HepG2 (cell line): ENCODE measurements at regions not wholly inside any gene's neighbourhood (a gene's known extent, or its start where the extent isn't known, plus 50 kb on each side); places are given as distances from the start of the nearest gene placed in this dataset.
A peak's percentile ranks its signal among the peaks of the same experiment; 100 is the strongest.

ENCODE experiments used
- ATAC-seq: fragments of 200-7000 bp; cut with Tn5 transposase; 3 replicates; pipeline ENCODE4 v1.9.1; 2020; ENCODE audit warnings: mild to moderate bottlenecking, moderate library complexity
- BruUV-seq: library from RNA; stranded (reverse); fragments of 400-500 nt; replicated peaks from 2 replicates; lab custom pipeline; 2021; lab: Mats Ljungman, UMichigan
- CTCF ChIA-PET: fragments of 300-600 bp; formaldehyde crosslinking; extraction: SDS; loops from one replicate; lab custom pipeline; 2021; ENCODE audit warnings: low total read pairs, inconsistent platforms, low intra/inter-chr PET ratio; lab: Yijun Ruan, JAX
- POLR2A ChIA-PET: fragments of 350-600 bp; sonication (Branson Sonifier 250); formaldehyde crosslinking; loops from one replicate; lab custom pipeline; 2020; ENCODE audit warnings: antibody characterized with exemption, inconsistent platforms; lab: Yijun Ruan, JAX
- DNase-seq: peaks from one replicate; pipeline ENCODE4 v3.0.0-alpha.2; 2015; ENCODE audit warnings: low spot score
- FAIRE-seq: peaks from 3 replicates; lab custom pipeline; 2011; peaks lifted over from hg19 to GRCh38; lab: Jason Lieb, UNC
- H2AFZ ChIP-seq: one replicate; pipeline ENCODE4 v1.6.1; 2011; ENCODE audit warnings: low read length, inconsistent platforms
- H3K27ac ChIP-seq: fragments of 300-600 bp; 3 replicates; pipeline ENCODE4 v1.8.0; 2011; ENCODE audit warnings: mixed run types, mild to moderate bottlenecking, mixed read lengths, low read length, inconsistent platforms; ENCODE audit not compliant: insufficient read depth; ENCODE audit errors: extremely low read length
- H3K27me3 ChIP-seq, 2 experiments: fragments of 200-600 bp in 1 of 2; 2 replicates in 1 of 2; 3 replicates in 1 of 2; pipeline versions ENCODE4 v1.6.0 to v1.8.0; 2011; ENCODE audit warnings: low read length in 2 of 2, mild to moderate bottlenecking in 2 of 2, moderate library complexity in 2 of 2, inconsistent platforms in 1 of 2; ENCODE audit not compliant: insufficient read depth in 2 of 2, control insufficient read depth in 1 of 2
- H3K36me3 ChIP-seq, 2 experiments: fragments of 200-600 bp in 1 of 2; replicated peaks in 1 of 2; 2 replicates in 1 of 2; 3 replicates in 1 of 2; pipeline versions ENCODE4 v1.5.1 to v1.8.0; 2011; ENCODE audit warnings: low read length in 2 of 2, inconsistent platforms in 1 of 2; ENCODE audit not compliant: insufficient read depth in 2 of 2, control insufficient read depth in 1 of 2
- H3K4me1 ChIP-seq: 2 replicates; pipeline ENCODE4 v1.5.1; 2012; ENCODE audit warnings: low read length, inconsistent platforms; ENCODE audit not compliant: insufficient read depth
- H3K4me2 ChIP-seq: 2 replicates; pipeline ENCODE4 v1.6.0; 2011; ENCODE audit warnings: low read depth, low read length, inconsistent platforms
- H3K4me3 ChIP-seq, 3 experiments: fragments of 200-600 bp in 1 of 3; sonication (generic), shearing (Covaris generic) in 1 of 3; replicated peaks in 1 of 3; 2 replicates each; pipeline ENCODE4 v1.5.1; 2011 to 2016; ENCODE audit warnings: low read length in 3 of 3, inconsistent platforms in 2 of 3, low read depth in 2 of 3, mild to moderate bottlenecking in 2 of 3, control low read depth in 1 of 3, mixed read lengths in 1 of 3; ENCODE audit not compliant: insufficient read depth in 1 of 3
- H3K79me2 ChIP-seq: one replicate; pipeline ENCODE4 v1.6.1; 2011; ENCODE audit warnings: low read length, inconsistent platforms; ENCODE audit not compliant: insufficient read depth
- H3K9ac ChIP-seq: 2 replicates; pipeline ENCODE4 v1.6.0; 2011; ENCODE audit warnings: mild to moderate bottlenecking, low read depth, low read length, inconsistent platforms; ENCODE audit not compliant: insufficient read depth
- H3K9me3 ChIP-seq: 2 replicates; pipeline ENCODE4 v1.5.1; 2012; ENCODE audit warnings: mild to moderate bottlenecking, low read length
- H4K20me1 ChIP-seq: 2 replicates; pipeline ENCODE4 v1.6.0; 2011; ENCODE audit warnings: inconsistent platforms, mild to moderate bottlenecking, low read length, moderate library complexity; ENCODE audit not compliant: insufficient read depth
- CERS6 ChIP-seq: sonication (generic); formaldehyde crosslinking; IDR thresholded peaks from 2 replicates; pipeline ENCODE4 v1.5.0; 2020; ENCODE audit warnings: missing genetic modification reagents
- DDIT3 ChIP-seq: sonication (generic); formaldehyde crosslinking; IDR thresholded peaks from 2 replicates; pipeline ENCODE4 v1.4.0; 2020; ENCODE audit warnings: mild to moderate bottlenecking, missing genetic modification reagents
- FOSL2 ChIP-seq: sonication (generic); formaldehyde crosslinking; IDR thresholded peaks from 2 replicates; pipeline ENCODE4 v1.4.0; 2020; ENCODE audit warnings: missing genetic modification reagents
- KMT2A ChIP-seq: sonication (generic); formaldehyde crosslinking; IDR thresholded peaks from 2 replicates; pipeline ENCODE4 v1.4.0; 2020; ENCODE audit warnings: missing genetic modification reagents
- MAFG ChIP-seq: sonication (generic); formaldehyde crosslinking; IDR thresholded peaks from 2 replicates; pipeline ENCODE4 v1.5.1; 2020; ENCODE audit warnings: mild to moderate bottlenecking, missing genetic modification reagents
- MATR3 ChIP-seq: sonication (generic); formaldehyde crosslinking; IDR thresholded peaks from 2 replicates; pipeline ENCODE4 v1.4.0; 2020; ENCODE audit warnings: missing genetic modification reagents
- PAWR ChIP-seq: sonication (generic); formaldehyde crosslinking; IDR thresholded peaks from 2 replicates; pipeline ENCODE4 v1.4.0; 2020; ENCODE audit warnings: missing genetic modification reagents, mild to moderate bottlenecking, borderline replicate concordance
- PBX2 ChIP-seq: IDR thresholded peaks from 2 replicates; pipeline ENCODE4 v1.6.1; 2016; ENCODE audit warnings: control low read depth
- RAD21 ChIP-seq: fragments of 450-650 bp; formaldehyde crosslinking; IDR thresholded peaks from 2 replicates; pipeline ENCODE4 v1.5.0; 2020; ENCODE audit warnings: mild to moderate bottlenecking
- RNF2 ChIP-seq: fragments of 450-650 bp; conservative IDR thresholded peaks from 2 replicates; pipeline ENCODE4 v1.6.1; 2016; ENCODE audit warnings: low read depth
- SOX6 ChIP-seq, 2 experiments: fragments of 450-650 bp in 1 of 2; sonication (generic) in 1 of 2; formaldehyde crosslinking in 1 of 2; IDR thresholded peaks; 2 replicates each; pipeline versions ENCODE4 v1.4.0 to v1.6.1; 2017 to 2020; ENCODE audit warnings: antibody characterized with exemption in 1 of 2, mild to moderate bottlenecking in 1 of 2, missing genetic modification reagents in 1 of 2
- TIGD3 ChIP-seq: sonication (generic); formaldehyde crosslinking; IDR thresholded peaks from 2 replicates; pipeline ENCODE4 v1.5.1; 2020; ENCODE audit warnings: mild to moderate bottlenecking, missing genetic modification reagents, borderline replicate concordance
- TP53 ChIP-seq: sonication (generic); formaldehyde crosslinking; conservative IDR thresholded peaks from 2 replicates; pipeline ENCODE4 v1.4.0; 2020; ENCODE audit warnings: missing genetic modification reagents
- ZC3H4 ChIP-seq: sonication (generic); formaldehyde crosslinking; IDR thresholded peaks from 2 replicates; pipeline ENCODE4 v1.4.0; 2020; ENCODE audit warnings: missing genetic modification reagents, borderline replicate concordance
- ZFP1 ChIP-seq: IDR thresholded peaks from 2 replicates; pipeline ENCODE4 v1.6.1; 2016
- ZKSCAN1 ChIP-seq: fragments of 150-350 bp; IDR thresholded peaks from 2 replicates; pipeline ENCODE4 v1.6.1; 2014; ENCODE audit warnings: low read length
- WGBS: methylation state at CpG from one replicate; pipeline ENCODE4 v1.1.6; 2017; ENCODE audit warnings: low lambda C conversion rate; 5-methylcytosine and 5-hydroxymethylcytosine counted together
- in situ Hi-C: cut with HindIII; loops from 2 replicates; pipeline ENCODE4 v1.10.0; 2017; ENCODE audit warnings: low pct_unique_long_range_greater_than_20kb; ENCODE audit not compliant: extremely low pct_ligation_motif_present
- intact Hi-C: fragments of 100-400 bp; cut with micrococcal nuclease; formaldehyde crosslinking; loops from one replicate; pipeline ENCODE4 v1.10.0; 2022; ENCODE audit not compliant: unreplicated experiment

DNA sequence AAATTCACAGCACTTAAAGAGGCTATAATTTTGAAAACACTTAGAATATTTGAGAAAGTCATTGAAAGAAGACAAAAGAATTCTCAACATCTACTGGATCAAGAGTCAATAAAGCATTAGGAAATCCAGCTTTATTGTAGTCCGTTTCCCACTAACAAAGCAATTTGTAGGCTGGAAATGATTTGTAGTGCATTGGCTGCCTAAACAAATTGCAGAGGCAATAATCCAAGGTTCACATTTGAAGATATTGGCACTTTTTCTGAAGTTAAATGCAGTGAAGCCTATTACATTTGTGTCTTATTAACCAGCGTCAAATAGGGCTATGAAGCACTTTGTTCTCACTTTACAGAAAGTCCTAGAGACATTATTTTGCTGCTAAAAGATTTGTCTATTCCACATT, 848.1 kb upstream of the SLITRK1 start:
- no peaks in the 10 kb centered on the region for H4K20me1 ChIP-seq
- ChIA-PET CTCF (no interaction called here), POLR2A (no interaction called here)
- H3K4me1 ChIP-seq, result no peaks in the 10 kb centered on the region
- TF ChIP-seq DDIT3 (no peak), RAD21 (CRISPR knock-in tag) (no peak), PBX2 (CRISPR knock-in tag) (no peak), MAFG (CRISPR knock-in tag) (no peak), ZKSCAN1 (no peak), TP53 (CRISPR knock-in tag) (no peak), CERS6 (no peak), ZC3H4 (CRISPR knock-in tag) (no peak), MATR3 (CRISPR knock-in tag) (no peak), SOX6 (IDR thresholded peaks at IDR 0.05) (no peak), SOX6 (CRISPR knock-in tag; IDR thresholded peaks at IDR 0.05) (no peak), TIGD3 (CRISPR knock-in tag) (no peak), ZFP1 (CRISPR knock-in tag) (no peak), FOSL2 (no peak), PAWR (CRISPR knock-in tag) (no peak), RNF2 (no peak), KMT2A (no peak)
- DNase-seq (no peak), FAIRE-seq (no peak), ATAC-seq (no peak)
- no TSS peak for BruUV-seq
- peak overlapping the region; percentile 5 for H2AFZ ChIP-seq
- H3K36me3 ChIP-seq, result no peaks in the 10 kb centered on the region
- in situ Hi-C loops, result no loop called here
- no peak overlapping the region for H3K9ac ChIP-seq
- no peaks in the 10 kb centered on the region for H3K27me3 ChIP-seq
- H3K79me2 ChIP-seq, result no peaks in the 10 kb centered on the region
- intact Hi-C loops, result no loop called here
- no peaks in the 10 kb centered on the region for H3K9me3 ChIP-seq
- H3K4me2 ChIP-seq, result no peak overlapping the region
- 0% methylated on average over 2 of the region's 2 CpGs for WGBS
- H3K4me3 ChIP-seq, result no peak overlapping the region
- H3K27ac ChIP-seq, result no peak overlapping the region
